BLaER1 treated with 17β-estradiol and CSF1 and Interleukin-3, amounts not matched to agents 10 nM and 100 nM (cell line): ENCODE measurements at regions not wholly inside any gene's neighbourhood (a gene's known extent, or its start where the extent isn't known, plus 50 kb on each side); places are given as distances from the start of the nearest gene placed in this dataset.
"Not testable (repeated sequence)": the region's sequence is repeated elsewhere in the genome, so short reads cannot be mapped to it uniquely, and the experiment has no call there.

Source experiments
- H3K27ac ChIP-seq, 11 experiments: shearing (Covaris generic); formaldehyde crosslinking; 2 replicates each; pipeline ENCODE4 v1.8.1; 2022
- H3K27me3 ChIP-seq, 11 experiments: shearing (Covaris generic); formaldehyde crosslinking; 2 replicates each; pipeline ENCODE4 v1.8.1; 2022
- H3K36me3 ChIP-seq, 11 experiments: shearing (Covaris generic); formaldehyde crosslinking; 2 replicates each; pipeline ENCODE4 v1.8.1; 2022
- H3K4me1 ChIP-seq, 10 experiments: shearing (Covaris generic); formaldehyde crosslinking; 2 replicates each; pipeline ENCODE4 v1.8.1; 2022
- H3K4me2 ChIP-seq, 11 experiments: shearing (Covaris generic); formaldehyde crosslinking; 2 replicates each; pipeline ENCODE4 v1.8.1; 2022
- H3K4me3 ChIP-seq, 10 experiments: shearing (Covaris generic); formaldehyde crosslinking; 2 replicates each; pipeline ENCODE4 v1.8.1; 2022
- H3K9ac ChIP-seq, 11 experiments: shearing (Covaris generic); formaldehyde crosslinking; 2 replicates each; pipeline ENCODE4 v1.8.1; 2022
- H3K9me3 ChIP-seq, 11 experiments: shearing (Covaris generic); formaldehyde crosslinking; replicated peaks in 1 of 11; 2 replicates each; pipeline ENCODE4 v1.8.1; 2022
- H4K20me1 ChIP-seq, 11 experiments: shearing (Covaris generic); formaldehyde crosslinking; 2 replicates each; pipeline ENCODE4 v1.8.1; 2022
- Cebpa-rat ChIP-seq, 11 experiments: shearing (Covaris generic); IDR thresholded peaks; 2 replicates each; pipeline ENCODE4 v1.8.1; 2022

GRCh38 chr2:75403991-75404428 is 156.7 kb downstream of the EVA1A start:
- no peak for TF ChIP-seq Cebpa-rat (IDR thresholded peaks at IDR 0.05)
- H3K27me3 ChIP-seq, result no peaks in the 10 kb centered on the region; a peak in 1 of 22 replicates
- H3K9me3 ChIP-seq, result no peaks in the 10 kb centered on the region; a peak in 1 of 22 replicates

GRCh38 chr2:75396314-75396713 is 164.4 kb downstream of the EVA1A start:
- no peak for TF ChIP-seq Cebpa-rat (IDR thresholded peaks at IDR 0.05)
- Histone ChIP-seq H3K4me3 (no peak overlapping the region), H3K4me2 (no peak overlapping the region), H3K27me3 (no peaks in the 10 kb centered on the region; a peak in 1 of 22 replicates), H4K20me1 (no peaks in the 10 kb centered on the region), H3K9me3 (peaks cover 6 to 22% (median 16%) of the 10 kb centered on the region in 11 experiments; a peak in 17 of 22 replicates), H3K4me1 (no peaks in the 10 kb centered on the region), H3K36me3 (no peaks in the 10 kb centered on the region), H3K27ac (no peak overlapping the region), H3K9ac (no peak overlapping the region)

More at GRCh38 chr2:75403991-75404428, 156.7 kb downstream of the EVA1A start:
- Histone ChIP-seq H3K4me3 (no peak overlapping the region), H3K4me2 (no peak overlapping the region), H3K36me3 (no peaks in the 10 kb centered on the region), H3K27ac (no peak overlapping the region), H3K4me1 (no peaks in the 10 kb centered on the region), H3K9ac (no peak overlapping the region), H4K20me1 (no peaks in the 10 kb centered on the region)

GRCh38 chr2:75394764-75395163 is 166.0 kb downstream of the EVA1A start:
- H3K27me3 ChIP-seq, H3K36me3 ChIP-seq, H3K4me3 ChIP-seq, H3K27ac ChIP-seq, H3K4me1 ChIP-seq, H4K20me1 ChIP-seq, H3K4me2 ChIP-seq, H3K9ac ChIP-seq: not testable (repeated sequence)
- H3K9me3 ChIP-seq, result peaks cover 6 to 22% (median 16%) of the 10 kb centered on the region in 11 experiments; a peak in 17 of 22 replicates

- Histone ChIP-seq H3K27me3 (no peaks in the 10 kb centered on the region), H3K9ac (no peak overlapping the region), H3K27ac (no peak overlapping the region), H4K20me1 (no peaks in the 10 kb centered on the region), H3K4me1 (peaks cover 9 to 25% (median 19%) of the 10 kb centered on the region in 10 experiments), H3K9me3 (peaks cover 10 to 30% (median 24%) of the 10 kb centered on the region in 11 experiments; a peak in 20 of 22 replicates), H3K4me3 (no peak overlapping the region), H3K4me2 (peak overlapping the region in 5 of 11 experiments; percentile 60 to 74 (median 67); a peak in 6 of 22 replicates), H3K36me3 (no peaks in the 10 kb centered on the region)
- TF ChIP-seq Cebpa-rat (IDR thresholded peaks at IDR 0.05), result no peak
Measured at GRCh38 chr2:75390169-75390568, 170.6 kb downstream of the EVA1A start.

- Histone ChIP-seq H4K20me1 (no peaks in the 10 kb centered on the region), H3K27me3 (no peaks in the 10 kb centered on the region), H3K36me3 (no peaks in the 10 kb centered on the region), H3K4me3 (no peak overlapping the region), H3K9me3 (peaks cover 10 to 29% (median 21%) of the 10 kb centered on the region in 11 experiments; a peak in 20 of 22 replicates), H3K4me1 (peaks cover 9 to 25% (median 19%) of the 10 kb centered on the region in 10 experiments), H3K4me2 (peak overlapping the region; percentile 18 to 85 (median 63); a peak in 20 of 22 replicates), H3K27ac (peak overlapping the region in 7 of 11 experiments; percentile 48 to 71 (median 55); a peak in 15 of 22 replicates), H3K9ac (no peak overlapping the region)
- no peak for TF ChIP-seq Cebpa-rat (IDR thresholded peaks at IDR 0.05)
Measured at GRCh38 chr2:75389271-75389670, 171.5 kb downstream of the EVA1A start.

- no peak overlapping the region for H3K4me3 ChIP-seq
- no peak overlapping the region for H3K4me2 ChIP-seq
- no peak for TF ChIP-seq Cebpa-rat (IDR thresholded peaks at IDR 0.05)
- no peak overlapping the region for H3K27ac ChIP-seq
- H3K4me1 ChIP-seq, result no peaks in the 10 kb centered on the region
- no peak overlapping the region for H3K9ac ChIP-seq
- H4K20me1 ChIP-seq, result no peaks in the 10 kb centered on the region
- no peaks in the 10 kb centered on the region for H3K27me3 ChIP-seq
- H3K36me3 ChIP-seq, result no peaks in the 10 kb centered on the region
- peaks cover 4 to 12% (median 8%) of the 10 kb centered on the region in 11 experiments; a peak in 20 of 22 replicates for H3K9me3 ChIP-seq
Measured at GRCh38 chr2:75381032-75381431, 179.7 kb downstream of the EVA1A start.

- no peak overlapping the region for H3K9ac ChIP-seq
Measured at GRCh38 chr2:75379476-75380210, 180.3 kb upstream of the TACR1 start.

GRCh38 chr2:75375646-75376582 is 176.6 kb upstream of the TACR1 start:
- no peak for TF ChIP-seq Cebpa-rat (IDR thresholded peaks at IDR 0.05)
- H3K4me2 ChIP-seq, result no peak overlapping the region

More at GRCh38 chr2:75379476-75380210, 180.3 kb upstream of the TACR1 start:
- Histone ChIP-seq H3K9me3 (peaks cover 0 to 7% (median 0%) of the 10 kb centered on the region in 11 experiments; a peak in 1 of 22 replicates), H3K36me3 (no peaks in the 10 kb centered on the region), H3K27ac (no peak overlapping the region), H3K27me3 (no peaks in the 10 kb centered on the region), H3K4me3 (no peak overlapping the region), H3K4me1 (no peaks in the 10 kb centered on the region), H4K20me1 (no peaks in the 10 kb centered on the region), H3K4me2 (no peak overlapping the region)
- peak in 3 of 11 experiments; percentile 15 to 38 (median 36); a peak in 1 of 22 replicates for TF ChIP-seq Cebpa-rat (IDR thresholded peaks at IDR 0.05)

GRCh38 chr2:75374414-75374957 is 175.2 kb upstream of the TACR1 start:
- H3K9me3 ChIP-seq, result peaks cover 4 to 28% (median 14%) of the 10 kb centered on the region in 11 experiments; a peak in 16 of 22 replicates
- H3K4me3 ChIP-seq, H3K9ac ChIP-seq, H4K20me1 ChIP-seq, H3K36me3 ChIP-seq, H3K4me2 ChIP-seq, H3K4me1 ChIP-seq, H3K27me3 ChIP-seq, H3K27ac ChIP-seq: not testable (repeated sequence)

More at GRCh38 chr2:75375646-75376582, 176.6 kb upstream of the TACR1 start:
- Histone ChIP-seq H3K4me3 (no peak overlapping the region), H4K20me1 (no peaks in the 10 kb centered on the region), H3K9me3 (peaks cover 0 to 20% (median 11%) of the 10 kb centered on the region in 11 experiments; a peak in 9 of 22 replicates), H3K36me3 (no peaks in the 10 kb centered on the region), H3K4me1 (no peaks in the 10 kb centered on the region), H3K27ac (no peak overlapping the region), H3K27me3 (no peaks in the 10 kb centered on the region), H3K9ac (no peak overlapping the region)
